IMR-90 (cell line): ENCODE measurements at regions not wholly inside any gene's neighbourhood (a gene's known extent, or its start where the extent isn't known, plus 50 kb on each side); places are given as distances from the start of the nearest gene placed in this dataset.

Source experiments
- ATAC-seq: fragments of 200-7000 bp; cut with Tn5 transposase; 2 replicates; pipeline ENCODE4 v1.9.1; 2020; ENCODE audit warnings: low read depth, mild to moderate bottlenecking, moderate library complexity
- BruUV-seq: library from RNA; stranded (reverse); fragments of 400-500 nt; replicated peaks from 2 replicates; lab custom pipeline; 2021; lab: Mats Ljungman, UMichigan
- CTCF ChIA-PET: fragments of 300-600 bp; formaldehyde crosslinking; extraction: SDS; loops from one replicate; lab custom pipeline; 2021; ENCODE audit warnings: antibody characterized with exemption; lab: Yijun Ruan, JAX
- POLR2A ChIA-PET: fragments of 300-600 bp; sonication (Branson Sonifier 250); formaldehyde crosslinking; loops from one replicate; lab custom pipeline; 2022; ENCODE audit warnings: antibody characterized with exemption; ENCODE audit not compliant: unreplicated experiment; lab: Charles Lee
- DNase-seq: peaks from one replicate; pipeline ENCODE4 v3.0.0; 2013
- H2AFZ ChIP-seq: replicated peaks from 2 replicates; pipeline ENCODE3; 2013; ENCODE audit warnings: low read length, mild to moderate bottlenecking; ENCODE audit not compliant: poor library complexity
- H2AK5ac ChIP-seq: 2 replicates; pipeline ENCODE4 v1.6.1; 2013; ENCODE audit warnings: low read depth, low read length, inconsistent platforms
- H2AK9ac ChIP-seq: replicated peaks from 2 replicates; pipeline ENCODE3; 2013; ENCODE audit warnings: mild to moderate bottlenecking, low read depth, low read length, moderate library complexity; ENCODE audit not compliant: poor library complexity
- H2BK120ac ChIP-seq: 2 replicates; pipeline ENCODE4 v1.6.1; 2013; ENCODE audit warnings: low read depth, low read length, inconsistent platforms
- H2BK15ac ChIP-seq: 3 replicates; pipeline ENCODE4 v1.6.1; 2013; ENCODE audit warnings: low read depth, low read length, inconsistent platforms
- H2BK20ac ChIP-seq: 2 replicates; pipeline ENCODE4 v1.6.1; 2013; ENCODE audit warnings: low read depth, mild to moderate bottlenecking, inconsistent platforms, low read length, moderate library complexity
- H2BK5ac ChIP-seq: 2 replicates; pipeline ENCODE4 v1.6.1; 2013; ENCODE audit warnings: mild to moderate bottlenecking, low read depth, low read length, inconsistent platforms; ENCODE audit not compliant: poor library complexity, severe bottlenecking
- H3K14ac ChIP-seq: replicated peaks from 2 replicates; pipeline ENCODE4 v1.6.1; 2013; ENCODE audit warnings: low read depth, low read length, inconsistent platforms
- H3K18ac ChIP-seq: 2 replicates; pipeline ENCODE4 v1.6.1; 2013; ENCODE audit warnings: low read depth, low read length, control low read depth
- H3K23ac ChIP-seq: 2 replicates; pipeline ENCODE4 v1.6.1; 2013; ENCODE audit warnings: low read depth, low read length, inconsistent platforms
- H3K27ac ChIP-seq: 2 replicates; pipeline ENCODE4 v1.5.1; 2013; ENCODE audit warnings: mild to moderate bottlenecking, control low read depth, low read length; ENCODE audit not compliant: insufficient read depth
- H3K27me3 ChIP-seq: 2 replicates; pipeline ENCODE4 v1.6.1; 2013; ENCODE audit warnings: low read length; ENCODE audit not compliant: control insufficient read depth, insufficient read depth
- H3K36me3 ChIP-seq: 2 replicates; pipeline ENCODE4 v1.6.1; 2013; ENCODE audit warnings: low read length, mixed read lengths; ENCODE audit not compliant: control insufficient read depth, insufficient read depth
- H3K4ac ChIP-seq: 2 replicates; pipeline ENCODE4 v1.6.1; 2013; ENCODE audit warnings: low read depth, low read length, inconsistent platforms
- H3K4me1 ChIP-seq: 2 replicates; pipeline ENCODE4 v1.6.1; 2013; ENCODE audit warnings: low read length, mixed read lengths; ENCODE audit not compliant: control insufficient read depth, insufficient read depth
- H3K4me2 ChIP-seq: 2 replicates; pipeline ENCODE4 v1.6.1; 2013; ENCODE audit warnings: low read depth, mild to moderate bottlenecking, control low read depth, low read length, moderate library complexity
- H3K4me3 ChIP-seq: 2 replicates; pipeline ENCODE4 v1.5.1; 2013; ENCODE audit warnings: low read depth, mild to moderate bottlenecking, control low read depth, low read length, moderate library complexity; ENCODE audit not compliant: insufficient read depth
- H3K56ac ChIP-seq: 2 replicates; pipeline ENCODE4 v1.6.1; 2013; ENCODE audit warnings: low read length, inconsistent platforms; ENCODE audit not compliant: insufficient read depth; ENCODE audit errors: extremely low read depth
- H3K79me1 ChIP-seq, 2 experiments: 2 replicates each; pipeline ENCODE4 v1.6.1; 2013; ENCODE audit warnings: low read length in 2 of 2, inconsistent platforms in 1 of 2, low read depth in 1 of 2
- H3K9ac ChIP-seq: 2 replicates; pipeline ENCODE4 v1.6.1; 2013; ENCODE audit warnings: low read depth, low read length, control low read depth
- H3K9me1 ChIP-seq: 2 replicates; pipeline ENCODE4 v1.6.1; 2013; ENCODE audit warnings: low read length, inconsistent platforms; ENCODE audit not compliant: insufficient read depth
- H3K9me3 ChIP-seq: 2 replicates; pipeline ENCODE4 v1.6.1; 2013; ENCODE audit warnings: low read length; ENCODE audit not compliant: control insufficient read depth, insufficient read depth
- H4K20me1 ChIP-seq: 2 replicates; pipeline ENCODE4 v1.6.1; 2013; ENCODE audit warnings: low read length, inconsistent platforms; ENCODE audit not compliant: insufficient read depth
- H4K5ac ChIP-seq: 2 replicates; pipeline ENCODE4 v1.6.1; 2013; ENCODE audit warnings: mild to moderate bottlenecking, low read depth, low read length, control low read depth
- H4K8ac ChIP-seq, 2 experiments: 2 replicates each; pipeline ENCODE4 v1.6.1; 2013; ENCODE audit warnings: low read depth in 2 of 2, low read length in 2 of 2, control low read depth in 1 of 2, inconsistent platforms in 1 of 2
- H4K91ac ChIP-seq: 2 replicates; pipeline ENCODE4 v1.6.1; 2013; ENCODE audit warnings: low read depth, low read length, inconsistent platforms; ENCODE audit not compliant: insufficient read depth
- FOS ChIP-seq: fragments of 150-350 bp; IDR thresholded peaks from 2 replicates; pipeline ENCODE4 v1.6.1; 2016; ENCODE audit warnings: low read depth, low read length
- MAZ ChIP-seq: IDR thresholded peaks from 2 replicates; pipeline ENCODE4 v1.6.1; 2012; ENCODE audit warnings: low read depth, mild to moderate bottlenecking, low read length, improper control_type of control experiment, moderate library complexity, borderline replicate concordance
- MXI1 ChIP-seq: IDR thresholded peaks from 2 replicates; pipeline ENCODE4 v1.6.1; 2012; ENCODE audit warnings: low read depth, mild to moderate bottlenecking, low read length, moderate library complexity, borderline replicate concordance
- NFE2L2 ChIP-seq: fragments of 150-350 bp; IDR thresholded peaks from 2 replicates; pipeline ENCODE4 v1.6.1; 2016; ENCODE audit warnings: low read depth, mild to moderate bottlenecking, low read length
- RAD21 ChIP-seq: IDR thresholded peaks from 2 replicates; pipeline ENCODE4 v1.6.1; 2012; ENCODE audit warnings: low read length, improper control_type of control experiment
- RCOR1 ChIP-seq: IDR thresholded peaks from 2 replicates; pipeline ENCODE4 v1.6.1; 2012; ENCODE audit warnings: mild to moderate bottlenecking, low read length, improper control_type of control experiment; ENCODE audit not compliant: insufficient replicate concordance
- WGBS, 2 experiments: methylation state at CpG; one replicate each; pipeline versions ENCODE4 v1.1.5 to v1.1.7; 2013; ENCODE audit warnings: missing lambda C conversion rate in 2 of 2; ENCODE audit not compliant: insufficient read length in 1 of 2; ENCODE audit errors: extremely low coverage in 2 of 2; 5-methylcytosine and 5-hydroxymethylcytosine counted together
- dilution Hi-C: fragments of 300-500 bp; cut with HindIII; formaldehyde crosslinking; loops from one replicate; pipeline ENCODE4 v1.14.3; 2018; ENCODE audit warnings: low sequenced_read_pairs; ENCODE audit not compliant: unreplicated experiment
- in situ Hi-C: fragments of 300-500 bp; cut with MboI; formaldehyde crosslinking; loops from 3 replicates; pipeline ENCODE4 v1.14.3; 2019; ENCODE audit warnings: low sequenced_read_pairs, inconsistent platforms, mixed read lengths
- intact Hi-C: fragments of 100-400 bp; cut with micrococcal nuclease; formaldehyde crosslinking; loops from 2 replicates; pipeline ENCODE4 v1.10.0; 2022
- TF ChIP-seq, protein P1 (sequence below): conservative IDR thresholded peaks from 2 replicates; pipeline ENCODE4 v1.5.1; 2012; ENCODE audit warnings: mild to moderate bottlenecking, low read depth, low read length, improper control_type of control experiment
- TF ChIP-seq, protein P2 (sequence below): fragments of 150-350 bp; IDR thresholded peaks from 2 replicates; pipeline ENCODE4 v1.6.1; 2017; ENCODE audit warnings: mild to moderate bottlenecking, antibody characterized with exemption, low read length, low read depth
- TF ChIP-seq, protein P3 (sequence below): fragments of 150-350 bp; IDR thresholded peaks from 2 replicates; pipeline ENCODE4 v1.6.1; 2016; ENCODE audit warnings: low read depth, mild to moderate bottlenecking, low read length, moderate library complexity, borderline replicate concordance

DNA sequence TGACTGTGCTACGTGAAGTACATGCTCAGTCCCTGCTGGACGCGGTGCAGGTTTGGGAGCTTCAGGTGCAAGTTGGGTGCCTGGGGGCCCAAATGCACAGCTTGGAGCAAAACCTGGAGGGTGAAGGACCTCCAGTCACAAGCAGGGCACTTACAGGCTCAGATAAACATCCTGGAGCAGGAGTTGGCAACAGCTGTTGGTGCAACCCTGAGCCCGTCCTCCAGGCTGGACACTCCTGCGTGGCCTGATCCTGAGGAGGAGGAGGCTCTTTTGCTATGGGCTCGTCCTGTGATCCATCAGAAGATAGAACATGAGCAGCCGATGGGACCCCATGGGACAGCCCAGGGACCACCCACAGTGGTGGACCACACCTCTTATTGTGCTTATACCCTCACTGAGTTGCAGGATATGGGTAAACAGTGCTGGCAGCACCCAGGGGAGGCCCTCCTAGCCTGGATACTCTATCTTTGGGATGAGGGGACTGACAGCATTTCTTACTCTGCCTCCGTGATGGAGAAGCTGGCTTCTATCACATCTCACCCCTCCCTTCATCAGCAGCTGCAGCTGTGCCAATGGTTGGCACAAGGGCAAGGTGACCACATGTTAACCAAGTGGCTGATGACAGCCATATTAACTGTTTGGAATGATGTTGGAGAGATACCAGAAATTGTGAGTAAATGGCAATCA, 301.6 kb downstream of the ZPLD1 start:
- Histone ChIP-seq H3K9me1 (no peaks in the 10 kb centered on the region), H3K4ac (no peak overlapping the region), H3K27me3 (no peaks in the 10 kb centered on the region), H3K14ac (no peak overlapping the region), H3K56ac (no peak overlapping the region), H3K4me1 (no peaks in the 10 kb centered on the region), H2AFZ (no peak overlapping the region), H3K27ac (no peak overlapping the region), H3K4me2 (no peak overlapping the region), H2BK5ac (no peak overlapping the region), H2BK120ac (no peak overlapping the region), H3K23ac (no peak overlapping the region), H3K9ac (no peak overlapping the region), H3K4me3 (no peak overlapping the region), H2AK9ac (no peak overlapping the region), H4K8ac (no peak overlapping the region), H3K18ac (no peak overlapping the region), H2BK20ac (no peak overlapping the region), H2AK5ac (no peak overlapping the region), H3K36me3 (no peaks in the 10 kb centered on the region), H4K20me1 (no peaks in the 10 kb centered on the region), H4K5ac (no peak overlapping the region), H3K9me3 (no peaks in the 10 kb centered on the region), H3K79me1 (no peaks in the 10 kb centered on the region), H2BK15ac (no peak overlapping the region), H4K91ac (no peak overlapping the region)
- DNase-seq (no peak), ATAC-seq (no peak)
- no TSS peak for BruUV-seq
- TF ChIP-seq RCOR1 (no peak), RAD21 (no peak), MXI1 (no peak), MAZ (no peak), NFE2L2 (no peak), FOS (no peak)
- TF ChIP-seq, protein P1, sequence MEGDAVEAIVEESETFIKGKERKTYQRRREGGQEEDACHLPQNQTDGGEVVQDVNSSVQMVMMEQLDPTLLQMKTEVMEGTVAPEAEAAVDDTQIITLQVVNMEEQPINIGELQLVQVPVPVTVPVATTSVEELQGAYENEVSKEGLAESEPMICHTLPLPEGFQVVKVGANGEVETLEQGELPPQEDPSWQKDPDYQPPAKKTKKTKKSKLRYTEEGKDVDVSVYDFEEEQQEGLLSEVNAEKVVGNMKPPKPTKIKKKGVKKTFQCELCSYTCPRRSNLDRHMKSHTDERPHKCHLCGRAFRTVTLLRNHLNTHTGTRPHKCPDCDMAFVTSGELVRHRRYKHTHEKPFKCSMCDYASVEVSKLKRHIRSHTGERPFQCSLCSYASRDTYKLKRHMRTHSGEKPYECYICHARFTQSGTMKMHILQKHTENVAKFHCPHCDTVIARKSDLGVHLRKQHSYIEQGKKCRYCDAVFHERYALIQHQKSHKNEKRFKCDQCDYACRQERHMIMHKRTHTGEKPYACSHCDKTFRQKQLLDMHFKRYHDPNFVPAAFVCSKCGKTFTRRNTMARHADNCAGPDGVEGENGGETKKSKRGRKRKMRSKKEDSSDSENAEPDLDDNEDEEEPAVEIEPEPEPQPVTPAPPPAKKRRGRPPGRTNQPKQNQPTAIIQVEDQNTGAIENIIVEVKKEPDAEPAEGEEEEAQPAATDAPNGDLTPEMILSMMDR = no peak
- TF ChIP-seq, protein P2, sequence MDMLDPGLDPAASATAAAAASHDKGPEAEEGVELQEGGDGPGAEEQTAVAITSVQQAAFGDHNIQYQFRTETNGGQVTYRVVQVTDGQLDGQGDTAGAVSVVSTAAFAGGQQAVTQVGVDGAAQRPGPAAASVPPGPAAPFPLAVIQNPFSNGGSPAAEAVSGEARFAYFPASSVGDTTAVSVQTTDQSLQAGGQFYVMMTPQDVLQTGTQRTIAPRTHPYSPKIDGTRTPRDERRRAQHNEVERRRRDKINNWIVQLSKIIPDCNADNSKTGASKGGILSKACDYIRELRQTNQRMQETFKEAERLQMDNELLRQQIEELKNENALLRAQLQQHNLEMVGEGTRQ = no peak
- TF ChIP-seq, protein P3, sequence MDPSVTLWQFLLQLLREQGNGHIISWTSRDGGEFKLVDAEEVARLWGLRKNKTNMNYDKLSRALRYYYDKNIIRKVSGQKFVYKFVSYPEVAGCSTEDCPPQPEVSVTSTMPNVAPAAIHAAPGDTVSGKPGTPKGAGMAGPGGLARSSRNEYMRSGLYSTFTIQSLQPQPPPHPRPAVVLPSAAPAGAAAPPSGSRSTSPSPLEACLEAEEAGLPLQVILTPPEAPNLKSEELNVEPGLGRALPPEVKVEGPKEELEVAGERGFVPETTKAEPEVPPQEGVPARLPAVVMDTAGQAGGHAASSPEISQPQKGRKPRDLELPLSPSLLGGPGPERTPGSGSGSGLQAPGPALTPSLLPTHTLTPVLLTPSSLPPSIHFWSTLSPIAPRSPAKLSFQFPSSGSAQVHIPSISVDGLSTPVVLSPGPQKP = no peak
- intact Hi-C loops (no loop called here), in situ Hi-C loops (no loop called here), dilution Hi-C loops (no loop called here)
- ChIA-PET CTCF (no interaction called here), POLR2A (no interaction called here)
- no CpG with 5 or more reads among the region's 8 CpGs for WGBS, 2 experiments
